Osteocyte (in vitro differentiated cells): ENCODE measurements at regions not wholly inside any gene's neighbourhood (a gene's known extent, or its start where the extent isn't known, plus 50 kb on each side); places are given as distances from the start of the nearest gene placed in this dataset.

ENCODE experiments used
- DNase-seq: peaks from one replicate; pipeline ENCODE4 v3.0.0; 2021; ENCODE audit warnings: mixed read lengths; ENCODE audit not compliant: unreplicated experiment; ENCODE audit errors: extremely low spot score
- H3K27ac Mint-ChIP-seq: one replicate; pipeline ENCODE4 v1.8.0; 2021; ENCODE audit warnings: mild to moderate bottlenecking, mixed read lengths; ENCODE audit not compliant: unreplicated experiment
- H3K27me3 Mint-ChIP-seq: one replicate; pipeline ENCODE4 v1.8.0; 2021; ENCODE audit warnings: mixed read lengths; ENCODE audit not compliant: unreplicated experiment
- H3K36me3 Mint-ChIP-seq: one replicate; pipeline ENCODE4 v1.8.0; 2021; ENCODE audit warnings: mixed read lengths; ENCODE audit not compliant: unreplicated experiment
- H3K4me1 Mint-ChIP-seq: one replicate; pipeline ENCODE4 v1.8.0; 2021; ENCODE audit warnings: mixed read lengths; ENCODE audit not compliant: unreplicated experiment
- H3K4me3 Mint-ChIP-seq: one replicate; pipeline ENCODE4 v1.8.0; 2021; ENCODE audit warnings: mild to moderate bottlenecking, moderate library complexity, mixed read lengths; ENCODE audit not compliant: unreplicated experiment
- H3K9me3 Mint-ChIP-seq: one replicate; pipeline ENCODE4 v1.8.0; 2021; ENCODE audit warnings: mixed read lengths; ENCODE audit not compliant: unreplicated experiment
- TF ChIP-seq, protein P1 (sequence below): fragments of 200-600 bp; sonication (generic); IDR thresholded peaks from 2 replicates; pipeline ENCODE4 v1.5.0; 2021; ENCODE audit warnings: antibody characterized with exemption, mild to moderate bottlenecking, moderate library complexity

DNA sequence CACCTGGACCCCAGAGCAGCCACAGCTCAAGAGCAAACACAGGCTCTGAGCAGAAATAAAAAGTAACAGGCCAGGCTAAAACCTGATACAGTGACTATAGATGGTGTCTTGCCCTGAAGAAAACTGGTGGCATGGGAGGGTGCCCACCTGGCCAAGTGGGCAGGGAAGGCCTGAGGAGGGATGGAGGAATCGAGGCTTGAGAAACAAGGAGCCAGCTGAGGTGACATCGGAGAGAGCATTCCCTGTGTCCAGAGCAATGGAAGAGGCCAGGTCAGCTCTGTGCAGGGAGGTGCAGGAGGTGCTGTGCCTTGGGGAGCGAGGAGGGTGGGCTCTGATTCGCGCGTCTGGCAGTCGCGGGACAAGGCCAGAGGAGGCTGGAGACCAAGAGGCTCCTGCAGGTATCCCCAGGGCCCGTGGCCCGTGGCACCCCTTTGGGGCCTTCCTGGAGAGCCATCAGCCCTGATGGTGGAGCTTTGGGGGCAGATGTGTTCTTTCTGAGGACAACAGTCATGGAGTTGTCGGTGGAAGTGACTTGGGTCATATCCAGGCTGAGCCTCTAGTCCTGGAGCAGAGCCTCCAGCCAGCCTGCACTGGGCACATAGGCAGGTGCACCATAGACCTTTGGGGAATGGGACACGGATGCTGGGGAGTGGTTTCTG is 56.1 kb downstream of the PLXNA1 start:
- DNase-seq, result no peak
- Mint-ChIP-seq H3K27me3 (no peaks in the 10 kb centered on the region), H3K4me3 (no peak overlapping the region), H3K27ac (no peak overlapping the region), H3K9me3 (no peaks in the 10 kb centered on the region), H3K4me1 (peaks cover 29% of the 10 kb centered on the region), H3K36me3 (peaks cover 5% of the 10 kb centered on the region)
- TF ChIP-seq, protein P1, sequence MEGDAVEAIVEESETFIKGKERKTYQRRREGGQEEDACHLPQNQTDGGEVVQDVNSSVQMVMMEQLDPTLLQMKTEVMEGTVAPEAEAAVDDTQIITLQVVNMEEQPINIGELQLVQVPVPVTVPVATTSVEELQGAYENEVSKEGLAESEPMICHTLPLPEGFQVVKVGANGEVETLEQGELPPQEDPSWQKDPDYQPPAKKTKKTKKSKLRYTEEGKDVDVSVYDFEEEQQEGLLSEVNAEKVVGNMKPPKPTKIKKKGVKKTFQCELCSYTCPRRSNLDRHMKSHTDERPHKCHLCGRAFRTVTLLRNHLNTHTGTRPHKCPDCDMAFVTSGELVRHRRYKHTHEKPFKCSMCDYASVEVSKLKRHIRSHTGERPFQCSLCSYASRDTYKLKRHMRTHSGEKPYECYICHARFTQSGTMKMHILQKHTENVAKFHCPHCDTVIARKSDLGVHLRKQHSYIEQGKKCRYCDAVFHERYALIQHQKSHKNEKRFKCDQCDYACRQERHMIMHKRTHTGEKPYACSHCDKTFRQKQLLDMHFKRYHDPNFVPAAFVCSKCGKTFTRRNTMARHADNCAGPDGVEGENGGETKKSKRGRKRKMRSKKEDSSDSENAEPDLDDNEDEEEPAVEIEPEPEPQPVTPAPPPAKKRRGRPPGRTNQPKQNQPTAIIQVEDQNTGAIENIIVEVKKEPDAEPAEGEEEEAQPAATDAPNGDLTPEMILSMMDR, result no peak

DNA sequence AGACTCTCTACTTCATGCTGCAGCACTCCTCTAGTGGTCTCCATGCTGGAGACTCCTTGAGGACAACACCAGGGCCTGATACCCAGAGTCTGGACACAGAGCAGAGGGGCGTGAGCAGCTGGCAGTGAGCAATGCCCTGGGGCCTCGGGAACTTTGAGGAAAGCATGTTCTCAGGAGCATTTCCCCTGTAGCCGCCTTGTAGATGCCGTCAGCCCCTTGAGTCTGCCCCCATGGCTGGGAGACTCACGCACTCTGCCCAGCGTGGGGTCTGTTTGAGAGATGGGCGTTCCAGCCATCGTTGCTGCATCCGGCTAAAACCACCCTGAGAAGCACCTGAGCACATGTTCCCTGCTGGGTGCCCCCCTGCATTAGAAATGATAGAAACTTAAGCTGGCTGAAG is 56.8 kb downstream of the PLXNA1 start:
- Mint-ChIP-seq H3K36me3 (peaks cover 5% of the 10 kb centered on the region), H3K4me3 (no peak overlapping the region), H3K4me1 (peaks cover 27% of the 10 kb centered on the region), H3K27me3 (peaks cover 2% of the 10 kb centered on the region), H3K9me3 (no peaks in the 10 kb centered on the region), H3K27ac (no peak overlapping the region)
- DNase-seq, result no peak
- TF ChIP-seq, protein P1, result no peak

DNA sequence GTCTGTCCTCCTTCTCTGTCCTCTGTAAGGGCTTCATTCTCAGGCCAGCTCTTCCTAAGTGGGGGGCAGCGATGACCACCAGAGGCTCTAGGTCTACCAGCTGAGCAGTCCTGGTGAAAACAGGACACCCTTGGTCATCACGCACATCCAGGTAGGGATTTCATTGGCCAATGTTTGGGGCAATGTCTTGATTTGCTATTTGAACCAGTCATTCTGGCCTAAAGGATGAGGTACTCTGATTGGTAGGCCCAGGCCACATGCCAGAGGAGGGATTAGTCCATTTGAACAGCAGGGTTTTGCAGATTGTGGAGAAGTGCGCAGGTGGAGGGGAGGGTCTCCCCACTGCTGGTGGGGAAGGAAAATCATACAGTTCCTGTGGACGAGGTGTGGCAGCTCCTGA is 57.3 kb downstream of the PLXNA1 start:
- peaks cover 2% of the 10 kb centered on the region for H3K27me3 Mint-ChIP-seq
- H3K9me3 Mint-ChIP-seq, result no peaks in the 10 kb centered on the region
- H3K27ac Mint-ChIP-seq, result no peak overlapping the region
- H3K36me3 Mint-ChIP-seq, result peaks cover 2% of the 10 kb centered on the region
- peaks cover 25% of the 10 kb centered on the region for H3K4me1 Mint-ChIP-seq
- DNase-seq, result no peak
- TF ChIP-seq, protein P1, result no peak
- H3K4me3 Mint-ChIP-seq, result no peak overlapping the region

DNA sequence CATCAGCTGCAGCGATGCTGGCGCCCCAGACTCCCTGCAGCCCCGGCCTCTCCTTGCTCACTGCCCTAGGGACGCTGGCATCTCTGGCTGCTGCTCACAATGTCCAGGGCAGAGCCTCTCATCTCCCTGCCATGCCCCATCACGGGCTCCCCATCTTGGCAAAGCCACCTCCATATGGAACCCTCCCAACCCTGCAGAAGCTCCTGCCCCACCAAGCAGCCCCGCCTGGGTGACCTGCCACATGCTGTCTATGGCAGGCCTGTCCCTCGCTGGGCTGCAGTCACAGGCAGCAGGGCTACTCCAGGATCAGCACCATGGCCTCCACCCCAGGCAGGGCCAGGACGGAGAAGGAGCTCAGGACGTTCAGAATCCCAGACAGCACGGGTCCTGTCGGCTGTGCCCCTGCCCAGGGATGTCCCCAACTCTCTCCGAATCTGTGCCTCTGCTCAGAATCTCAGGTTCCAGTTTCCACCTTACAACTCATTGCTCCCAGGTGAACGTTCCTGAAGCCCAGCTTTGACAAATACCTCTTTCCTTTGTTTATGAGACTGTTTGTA is 58.4 kb downstream of the PLXNA1 start:
- Mint-ChIP-seq H3K36me3 (peaks cover 2% of the 10 kb centered on the region), H3K9me3 (no peaks in the 10 kb centered on the region), H3K4me1 (peaks cover 17% of the 10 kb centered on the region), H3K27ac (no peak overlapping the region), H3K4me3 (no peak overlapping the region), H3K27me3 (peaks cover 2% of the 10 kb centered on the region)
- TF ChIP-seq, protein P1, result no peak
- no peak for DNase-seq

DNA sequence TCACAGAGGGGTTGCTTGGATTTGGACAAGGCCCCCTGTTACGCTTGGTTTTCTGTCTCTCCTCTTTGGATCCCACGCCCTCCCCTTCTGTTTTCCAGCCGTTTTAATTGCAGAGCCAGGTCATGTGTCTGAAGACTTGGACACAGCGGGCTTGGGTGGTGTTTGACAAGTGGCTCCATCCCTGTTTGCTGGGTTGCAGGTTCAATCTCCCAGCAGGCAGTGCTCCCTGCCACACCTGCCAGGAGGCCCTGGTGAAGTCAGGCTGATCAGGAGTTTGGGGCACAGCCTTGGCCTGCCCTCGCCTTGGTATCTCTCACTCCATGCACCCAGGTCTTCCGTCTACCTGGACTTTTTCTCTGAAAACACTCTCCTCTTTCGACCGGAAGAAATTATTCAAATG is 59.0 kb downstream of the PLXNA1 start:
- no peak overlapping the region for H3K4me3 Mint-ChIP-seq
- H3K4me1 Mint-ChIP-seq, result peaks cover 17% of the 10 kb centered on the region
- TF ChIP-seq, protein P1, result no peak
- peaks cover 2% of the 10 kb centered on the region for H3K36me3 Mint-ChIP-seq
- DNase-seq, result no peak
- H3K27me3 Mint-ChIP-seq, result peaks cover 2% of the 10 kb centered on the region
- no peaks in the 10 kb centered on the region for H3K9me3 Mint-ChIP-seq
- no peak overlapping the region for H3K27ac Mint-ChIP-seq
